HCT116 (cell line): ENCODE measurements at regions not wholly inside any gene's neighbourhood (a gene's known extent, or its start where the extent isn't known, plus 50 kb on each side); places are given as distances from the start of the nearest gene placed in this dataset.

Source experiments
- ATAC-seq: fragments of 200-7000 bp; cut with Tn5 transposase; 2 replicates; pipeline ENCODE4 v1.9.1; 2020; ENCODE audit warnings: mild to moderate bottlenecking, moderate library complexity
- BruUV-seq: library from RNA; stranded (reverse); fragments of 400-500 nt; replicated peaks from 2 replicates; lab custom pipeline; 2021; lab: Mats Ljungman, UMichigan
- CTCF ChIA-PET: fragments of 300-600 bp; sonication (Branson Sonifier 250); formaldehyde crosslinking; loops from one replicate; lab custom pipeline; 2021; ENCODE audit warnings: antibody characterized with exemption; lab: Charles Lee
- POLR2A ChIA-PET: fragments of 300-600, 350-600 bp; sonication (Branson Sonifier 250); formaldehyde crosslinking; loops from one replicate; lab custom pipeline; 2021; ENCODE audit warnings: antibody characterized with exemption; lab: Charles Lee
- RAD21 ChIA-PET, 2 experiments: fragments of 300-600 bp; sonication (Branson Sonifier 250); formaldehyde crosslinking; loops; one replicate each; lab custom pipeline; 2023; ENCODE audit warnings: low total read pairs in 2 of 2; ENCODE audit not compliant: uncharacterized antibody in 2 of 2, unreplicated experiment in 2 of 2, low non-redundant PET in 1 of 2; lab: Charles Lee
- DNase-seq: peaks from one replicate; pipeline ENCODE4 v3.0.0-alpha.2; 2010; ENCODE audit warnings: low read depth, low spot score
- H2AFZ ChIP-seq: fragments of 200-600 bp; shearing (Covaris generic), sonication (generic); 2 replicates; pipeline ENCODE4 v1.6.1; 2017; ENCODE audit warnings: low read depth, mixed run types, mixed read lengths, antibody characterized with exemption, low read length; ENCODE audit not compliant: poor library complexity, severe bottlenecking
- H3K27ac ChIP-seq: 2 replicates; pipeline ENCODE4 v1.5.1; 2012; ENCODE audit warnings: low read depth, low read length
- H3K27me3 ChIP-seq: fragments of 200-600 bp; sonication (generic); 2 replicates; pipeline ENCODE4 v1.6.1; 2016; ENCODE audit warnings: mixed run types, low read length, mixed read lengths; ENCODE audit not compliant: insufficient read depth
- H3K36me3 ChIP-seq, 2 experiments: fragments of 200-500 bp in 1 of 2; fragments of 200-600 bp in 1 of 2; sonication (Bioruptor generic) in 1 of 2; sonication (generic) in 1 of 2; 2 replicates each; pipeline versions ENCODE4 v1.5.1 to v1.6.1; 2014 to 2016; ENCODE audit warnings: low read length in 2 of 2, inconsistent platforms in 1 of 2, mixed read lengths in 1 of 2, mixed run types in 1 of 2; ENCODE audit not compliant: insufficient read depth in 2 of 2, control insufficient read depth in 1 of 2
- H3K4me1 ChIP-seq, 2 experiments: fragments of 200-600 bp in 1 of 2; sonication (generic) in 1 of 2; 2 replicates each; pipeline versions ENCODE4 v1.5.1 to v1.6.1; 2012 to 2017; ENCODE audit warnings: low read length in 2 of 2, inconsistent platforms in 1 of 2, mild to moderate bottlenecking in 1 of 2, mixed read lengths in 1 of 2, mixed run types in 1 of 2, moderate library complexity in 1 of 2; ENCODE audit not compliant: insufficient read depth in 2 of 2, control insufficient read depth in 1 of 2
- H3K4me2 ChIP-seq: fragments of 200-600 bp; sonication (generic); 2 replicates; pipeline ENCODE4 v1.6.1; 2017; ENCODE audit warnings: mixed run types, low read length, mixed read lengths
- H3K4me3 ChIP-seq, 2 experiments: fragments of 200-600 bp in 1 of 2; sonication (generic) in 1 of 2; replicated peaks in 1 of 2; 2 replicates each; pipeline ENCODE4 v1.5.1; 2011 to 2016; ENCODE audit warnings: low read length in 2 of 2, control low read depth in 1 of 2, low read depth in 1 of 2, mild to moderate bottlenecking in 1 of 2, mixed read lengths in 1 of 2, mixed run types in 1 of 2
- H3K79me2 ChIP-seq: fragments of 200-600 bp; sonication (generic); 2 replicates; pipeline ENCODE4 v1.6.1; 2017; ENCODE audit warnings: mild to moderate bottlenecking, mixed run types, low read length, moderate library complexity, mixed read lengths; ENCODE audit not compliant: insufficient read depth
- H3K9ac ChIP-seq: fragments of 200-600 bp; sonication (generic); 2 replicates; pipeline ENCODE4 v1.6.1; 2016; ENCODE audit warnings: low read length, mixed read lengths
- H3K9me2 ChIP-seq: fragments of 200-600 bp; sonication (generic), shearing (Covaris generic); 2 replicates; pipeline ENCODE4 v1.6.1; 2017; ENCODE audit warnings: mixed run types, mild to moderate bottlenecking, moderate library complexity; ENCODE audit not compliant: insufficient read depth
- H3K9me3 ChIP-seq, 2 experiments: fragments of 200-500 bp in 1 of 2; fragments of 200-600 bp in 1 of 2; sonication (Bioruptor generic) in 1 of 2; sonication (generic) in 1 of 2; 2 replicates each; pipeline ENCODE4 v1.6.1; 2014 to 2017; ENCODE audit warnings: low read length in 2 of 2, mixed read lengths in 2 of 2, inconsistent platforms in 1 of 2, low read depth in 1 of 2, mild to moderate bottlenecking in 1 of 2, mixed run types in 1 of 2, moderate library complexity in 1 of 2; ENCODE audit not compliant: control insufficient read depth in 1 of 2, insufficient read depth in 1 of 2
- H4K20me1 ChIP-seq: fragments of 200-600 bp; sonication (generic), shearing (Covaris generic); 2 replicates; pipeline ENCODE4 v1.6.1; 2017; ENCODE audit warnings: mixed run types, mild to moderate bottlenecking, moderate library complexity; ENCODE audit not compliant: insufficient read depth
- ATF3 ChIP-seq: IDR thresholded peaks from 2 replicates; pipeline ENCODE4 v1.6.1; 2012
- CBX3 ChIP-seq: IDR thresholded peaks from 2 replicates; pipeline ENCODE4 v1.6.1; 2012; ENCODE audit warnings: low read depth
- ELF1 ChIP-seq: IDR thresholded peaks from 2 replicates; pipeline ENCODE4 v1.6.1; 2012; ENCODE audit warnings: low read depth, borderline replicate concordance
- POLR2A ChIP-seq: IDR thresholded peaks from 2 replicates; pipeline ENCODE4 v1.7.0; 2011; ENCODE audit warnings: borderline replicate concordance; ENCODE audit not compliant: insufficient read depth, insufficient read length; ENCODE audit errors: extremely low read depth
- SIN3A ChIP-seq: IDR thresholded peaks from 2 replicates; pipeline ENCODE4 v1.6.1; 2012; ENCODE audit warnings: low read depth
- YY1 ChIP-seq: IDR thresholded peaks from 2 replicates; pipeline ENCODE4 v1.6.1; 2011; ENCODE audit warnings: low read length, low read depth, moderate library complexity, mild to moderate bottlenecking; ENCODE audit not compliant: insufficient replicate concordance; ENCODE audit errors: extremely low read depth
- intact Hi-C: fragments of 100-400 bp; cut with micrococcal nuclease; formaldehyde crosslinking; loops from 2 replicates; pipeline ENCODE4 v1.10.0; 2022
- TF ChIP-seq, protein P1 (sequence below), 3 experiments: fragments of 200-600 bp in 1 of 3; sonication (generic) in 1 of 3; IDR thresholded peaks in 2 of 3; conservative IDR thresholded peaks in 1 of 3; 2 replicates each; pipeline ENCODE4 v1.5.1; 2012 to 2017; ENCODE audit warnings: low read depth in 2 of 3, low read length in 2 of 3, antibody characterized with exemption in 1 of 3, borderline replicate concordance in 1 of 3, control low read depth in 1 of 3, mild to moderate bottlenecking in 1 of 3, mixed read lengths in 1 of 3, mixed run types in 1 of 3, moderate library complexity in 1 of 3; ENCODE audit not compliant: insufficient read depth in 1 of 3
- TF ChIP-seq, protein P2 (sequence below): IDR thresholded peaks from 2 replicates; pipeline ENCODE4 v1.6.1; 2012; ENCODE audit warnings: low read depth
- TF ChIP-seq, protein P3 (sequence below): IDR thresholded peaks from 2 replicates; pipeline ENCODE4 v1.6.1; 2012

DNA sequence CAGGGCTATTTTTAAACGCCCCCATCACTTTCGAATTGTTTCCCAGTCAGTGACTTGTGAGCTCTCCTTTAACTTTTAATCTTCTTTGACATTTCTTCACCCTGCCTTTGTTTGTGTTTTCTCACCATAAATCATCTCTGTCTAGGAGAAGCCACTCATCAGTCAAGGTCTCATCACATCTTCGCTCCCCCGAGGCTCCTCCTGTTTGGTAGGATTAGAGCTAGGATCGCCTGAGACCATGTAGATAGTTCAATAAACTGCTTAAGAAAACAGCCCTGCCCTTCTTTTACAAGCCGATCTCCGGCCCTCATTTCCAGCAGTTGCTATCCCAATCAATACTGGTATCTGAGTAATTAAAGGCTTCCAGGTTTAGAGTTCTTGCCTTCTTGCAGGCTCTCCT lies 472.8 kb upstream of the ADARB2 start (continued):
- TF ChIP-seq, protein P1, sequence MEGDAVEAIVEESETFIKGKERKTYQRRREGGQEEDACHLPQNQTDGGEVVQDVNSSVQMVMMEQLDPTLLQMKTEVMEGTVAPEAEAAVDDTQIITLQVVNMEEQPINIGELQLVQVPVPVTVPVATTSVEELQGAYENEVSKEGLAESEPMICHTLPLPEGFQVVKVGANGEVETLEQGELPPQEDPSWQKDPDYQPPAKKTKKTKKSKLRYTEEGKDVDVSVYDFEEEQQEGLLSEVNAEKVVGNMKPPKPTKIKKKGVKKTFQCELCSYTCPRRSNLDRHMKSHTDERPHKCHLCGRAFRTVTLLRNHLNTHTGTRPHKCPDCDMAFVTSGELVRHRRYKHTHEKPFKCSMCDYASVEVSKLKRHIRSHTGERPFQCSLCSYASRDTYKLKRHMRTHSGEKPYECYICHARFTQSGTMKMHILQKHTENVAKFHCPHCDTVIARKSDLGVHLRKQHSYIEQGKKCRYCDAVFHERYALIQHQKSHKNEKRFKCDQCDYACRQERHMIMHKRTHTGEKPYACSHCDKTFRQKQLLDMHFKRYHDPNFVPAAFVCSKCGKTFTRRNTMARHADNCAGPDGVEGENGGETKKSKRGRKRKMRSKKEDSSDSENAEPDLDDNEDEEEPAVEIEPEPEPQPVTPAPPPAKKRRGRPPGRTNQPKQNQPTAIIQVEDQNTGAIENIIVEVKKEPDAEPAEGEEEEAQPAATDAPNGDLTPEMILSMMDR (IDR thresholded peaks at IDR 0.05 in 2 of 3, conservative IDR thresholded peaks at IDR 0.05 in 1 of 3; ENCODE audit: borderline replicate concordance in 1 of 3, insufficient read depth in 1 of 3, low read depth in 2 of 3, low read length in 2 of 3): no peak
- TF ChIP-seq ELF1: no peak
- TF ChIP-seq CBX3: no peak
- TF ChIP-seq ATF3: no peak
- TF ChIP-seq YY1: no peak
- TF ChIP-seq, all 23 proteins: peak for 0

DNA sequence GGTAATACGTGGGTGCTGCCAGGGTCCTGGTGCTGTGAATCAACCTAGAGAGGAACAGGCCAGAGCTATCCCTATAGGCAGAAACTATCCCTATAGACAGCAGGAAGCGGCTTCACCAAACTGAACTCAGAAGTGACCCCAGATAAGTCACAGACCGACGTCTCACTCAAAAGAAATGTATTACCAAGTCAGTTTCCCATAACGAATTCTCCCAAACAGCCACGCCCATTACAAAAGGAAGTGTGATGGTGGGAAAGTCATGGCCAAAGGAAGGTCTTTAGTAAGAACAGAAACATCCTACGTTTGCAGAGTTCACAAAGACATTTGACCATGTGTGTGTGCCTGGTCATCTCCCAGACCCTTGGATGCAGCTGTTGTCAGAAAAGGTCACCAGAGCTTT lies 470.8 kb upstream of the ADARB2 start:
- intact Hi-C loops: no loop called here
- H3K27ac ChIP-seq: no peak overlapping the region
- POLR2A ChIA-PET: no interaction called here

More for the DNA sequence above, 470.8 kb upstream of the ADARB2 start:
- Histone ChIP-seq H3K9ac (no peak overlapping the region), H3K4me3 (no peak overlapping the region), H3K4me1 (no peaks in the 10 kb centered on the region), H3K9me3 (peaks cover 11 to 36% of the 10 kb centered on the region in 2 experiments; a peak in 2 of 4 replicates), H3K27me3 (no peaks in the 10 kb centered on the region), H4K20me1 (no peaks in the 10 kb centered on the region), H3K79me2 (no peaks in the 10 kb centered on the region), H2AFZ (no peak overlapping the region), H3K4me2 (no peak overlapping the region), H3K9me2 (no peaks in the 10 kb centered on the region), H3K36me3 (no peaks in the 10 kb centered on the region)
- TF ChIP-seq ATF3 (no peak), CBX3 (no peak), SIN3A (no peak), POLR2A (no peak)
- TF ChIP-seq, protein P2, sequence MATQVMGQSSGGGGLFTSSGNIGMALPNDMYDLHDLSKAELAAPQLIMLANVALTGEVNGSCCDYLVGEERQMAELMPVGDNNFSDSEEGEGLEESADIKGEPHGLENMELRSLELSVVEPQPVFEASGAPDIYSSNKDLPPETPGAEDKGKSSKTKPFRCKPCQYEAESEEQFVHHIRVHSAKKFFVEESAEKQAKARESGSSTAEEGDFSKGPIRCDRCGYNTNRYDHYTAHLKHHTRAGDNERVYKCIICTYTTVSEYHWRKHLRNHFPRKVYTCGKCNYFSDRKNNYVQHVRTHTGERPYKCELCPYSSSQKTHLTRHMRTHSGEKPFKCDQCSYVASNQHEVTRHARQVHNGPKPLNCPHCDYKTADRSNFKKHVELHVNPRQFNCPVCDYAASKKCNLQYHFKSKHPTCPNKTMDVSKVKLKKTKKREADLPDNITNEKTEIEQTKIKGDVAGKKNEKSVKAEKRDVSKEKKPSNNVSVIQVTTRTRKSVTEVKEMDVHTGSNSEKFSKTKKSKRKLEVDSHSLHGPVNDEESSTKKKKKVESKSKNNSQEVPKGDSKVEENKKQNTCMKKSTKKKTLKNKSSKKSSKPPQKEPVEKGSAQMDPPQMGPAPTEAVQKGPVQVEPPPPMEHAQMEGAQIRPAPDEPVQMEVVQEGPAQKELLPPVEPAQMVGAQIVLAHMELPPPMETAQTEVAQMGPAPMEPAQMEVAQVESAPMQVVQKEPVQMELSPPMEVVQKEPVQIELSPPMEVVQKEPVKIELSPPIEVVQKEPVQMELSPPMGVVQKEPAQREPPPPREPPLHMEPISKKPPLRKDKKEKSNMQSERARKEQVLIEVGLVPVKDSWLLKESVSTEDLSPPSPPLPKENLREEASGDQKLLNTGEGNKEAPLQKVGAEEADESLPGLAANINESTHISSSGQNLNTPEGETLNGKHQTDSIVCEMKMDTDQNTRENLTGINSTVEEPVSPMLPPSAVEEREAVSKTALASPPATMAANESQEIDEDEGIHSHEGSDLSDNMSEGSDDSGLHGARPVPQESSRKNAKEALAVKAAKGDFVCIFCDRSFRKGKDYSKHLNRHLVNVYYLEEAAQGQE: no peak
- TF ChIP-seq, protein P3, sequence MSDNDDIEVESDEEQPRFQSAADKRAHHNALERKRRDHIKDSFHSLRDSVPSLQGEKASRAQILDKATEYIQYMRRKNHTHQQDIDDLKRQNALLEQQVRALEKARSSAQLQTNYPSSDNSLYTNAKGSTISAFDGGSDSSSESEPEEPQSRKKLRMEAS: no peak
- DNase-seq: no peak
- ATAC-seq: no peak
- CTCF ChIA-PET: no interaction called here
- no TSS peak for BruUV-seq
- RAD21 ChIA-PET: no interaction called here
